GM12878 (cell line): ENCODE measurements at regions not wholly inside any gene's neighbourhood (a gene's known extent, or its start where the extent isn't known, plus 50 kb on each side); places are given as distances from the start of the nearest gene placed in this dataset.

Experiments
- EED ChIP-seq: sonication (generic); IDR thresholded peaks from 2 replicates; pipeline ENCODE4 v1.6.1; 2016; ENCODE audit warnings: antibody characterized with exemption, low read depth
- ESRRA ChIP-seq: IDR thresholded peaks from 2 replicates; pipeline ENCODE4 v1.6.1; 2012; ENCODE audit warnings: mild to moderate bottlenecking, low read length, improper control_type of control experiment
- EZH2 ChIP-seq: IDR thresholded peaks from 2 replicates; pipeline ENCODE4 v1.6.1; 2012; ENCODE audit warnings: low read depth, mild to moderate bottlenecking, control low read depth, inconsistent platforms, low read length, borderline replicate concordance; ENCODE audit not compliant: control insufficient read depth
- NFXL1 ChIP-seq: fragments of 450-650 bp; IDR thresholded peaks from 2 replicates; pipeline ENCODE4 v1.6.1; 2017; ENCODE audit warnings: antibody characterized with exemption, mild to moderate bottlenecking, borderline replicate concordance
- PAX5 ChIP-seq: IDR thresholded peaks from 2 replicates; pipeline ENCODE4 v1.6.1; 2011; ENCODE audit warnings: low read depth, low read length, borderline replicate concordance
- POLR2A ChIP-seq: IDR thresholded peaks from 2 replicates; pipeline ENCODE4 v1.6.1; 2011; ENCODE audit warnings: low read depth, mild to moderate bottlenecking, low read length
- POLR2AphosphoS5 ChIP-seq: IDR thresholded peaks from 2 replicates; pipeline ENCODE4 v1.6.1; 2011; ENCODE audit warnings: mild to moderate bottlenecking, low read length, inconsistent platforms
- RFX5 ChIP-seq: IDR thresholded peaks from 2 replicates; pipeline ENCODE4 v1.6.1; 2011; ENCODE audit warnings: low read depth, low read length, improper control_type of control experiment
- SMC3 ChIP-seq: IDR thresholded peaks from 2 replicates; pipeline ENCODE4 v1.6.1; 2011; ENCODE audit warnings: low read length, improper control_type of control experiment, borderline replicate concordance
- SP1 ChIP-seq: IDR thresholded peaks from one replicate; pipeline ENCODE4 v1.6.1; 2011; ENCODE audit warnings: low read depth, low read length
- YY1 ChIP-seq: IDR thresholded peaks from 2 replicates; pipeline ENCODE4 v1.6.1; 2011; ENCODE audit warnings: low read depth, mild to moderate bottlenecking, low read length
- TF ChIP-seq, protein P1 (sequence below): fragments of 450-650 bp; IDR thresholded peaks from 2 replicates; pipeline ENCODE4 v1.6.1; 2018; ENCODE audit warnings: borderline replicate concordance, mild to moderate bottlenecking; ENCODE audit not compliant: partially characterized antibody
- TF ChIP-seq, protein P2 (sequence below): fragments of 450-650 bp; IDR thresholded peaks from 2 replicates; pipeline ENCODE4 v1.6.1; 2018; ENCODE audit warnings: mild to moderate bottlenecking, low read depth, moderate library complexity; ENCODE audit not compliant: partially characterized antibody
- TF ChIP-seq, protein P3 (sequence below): fragments of 450-650 bp; IDR thresholded peaks from 2 replicates; pipeline ENCODE4 v1.6.1; 2017; ENCODE audit warnings: mild to moderate bottlenecking

DNA sequence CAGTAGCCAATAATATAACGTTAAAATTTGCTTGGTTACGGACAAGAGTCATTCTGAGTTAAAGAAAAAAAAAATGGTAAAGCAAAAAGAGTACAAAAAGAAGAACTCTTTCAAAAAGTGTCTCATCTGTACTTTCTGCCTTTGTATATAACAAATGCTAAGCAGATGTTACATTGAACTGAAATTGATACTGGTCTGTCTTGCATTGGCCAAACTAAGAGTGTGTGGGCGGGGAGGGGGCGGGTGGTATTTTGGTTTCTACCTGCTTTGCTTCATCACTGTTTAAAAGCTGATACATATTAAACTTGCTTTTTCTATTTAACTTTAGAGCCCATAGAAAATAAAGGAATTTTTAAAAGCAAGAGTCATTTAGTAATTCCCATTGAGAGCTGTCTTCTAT is 215.0 kb upstream of the THBS1 start:
- no peak for TF ChIP-seq EZH2
- TF ChIP-seq, protein P1, sequence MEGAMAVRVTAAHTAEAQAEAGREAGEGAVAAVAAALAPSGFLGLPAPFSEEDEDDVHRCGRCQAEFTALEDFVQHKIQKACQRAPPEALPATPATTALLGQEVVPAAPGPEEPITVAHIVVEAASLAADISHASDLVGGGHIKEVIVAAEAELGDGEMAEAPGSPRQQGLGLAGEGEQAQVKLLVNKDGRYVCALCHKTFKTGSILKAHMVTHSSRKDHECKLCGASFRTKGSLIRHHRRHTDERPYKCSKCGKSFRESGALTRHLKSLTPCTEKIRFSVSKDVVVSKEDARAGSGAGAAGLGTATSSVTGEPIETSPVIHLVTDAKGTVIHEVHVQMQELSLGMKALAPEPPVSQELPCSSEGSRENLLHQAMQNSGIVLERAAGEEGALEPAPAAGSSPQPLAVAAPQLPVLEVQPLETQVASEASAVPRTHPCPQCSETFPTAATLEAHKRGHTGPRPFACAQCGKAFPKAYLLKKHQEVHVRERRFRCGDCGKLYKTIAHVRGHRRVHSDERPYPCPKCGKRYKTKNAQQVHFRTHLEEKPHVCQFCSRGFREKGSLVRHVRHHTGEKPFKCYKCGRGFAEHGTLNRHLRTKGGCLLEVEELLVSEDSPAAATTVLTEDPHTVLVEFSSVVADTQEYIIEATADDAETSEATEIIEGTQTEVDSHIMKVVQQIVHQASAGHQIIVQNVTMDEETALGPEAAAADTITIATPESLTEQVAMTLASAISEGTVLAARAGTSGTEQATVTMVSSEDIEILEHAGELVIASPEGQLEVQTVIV = no peak
- TF ChIP-seq POLR2A = no peak
- no peak for TF ChIP-seq RFX5
- TF ChIP-seq YY1 = no peak
- no peak for TF ChIP-seq SMC3
- TF ChIP-seq, protein P2, sequence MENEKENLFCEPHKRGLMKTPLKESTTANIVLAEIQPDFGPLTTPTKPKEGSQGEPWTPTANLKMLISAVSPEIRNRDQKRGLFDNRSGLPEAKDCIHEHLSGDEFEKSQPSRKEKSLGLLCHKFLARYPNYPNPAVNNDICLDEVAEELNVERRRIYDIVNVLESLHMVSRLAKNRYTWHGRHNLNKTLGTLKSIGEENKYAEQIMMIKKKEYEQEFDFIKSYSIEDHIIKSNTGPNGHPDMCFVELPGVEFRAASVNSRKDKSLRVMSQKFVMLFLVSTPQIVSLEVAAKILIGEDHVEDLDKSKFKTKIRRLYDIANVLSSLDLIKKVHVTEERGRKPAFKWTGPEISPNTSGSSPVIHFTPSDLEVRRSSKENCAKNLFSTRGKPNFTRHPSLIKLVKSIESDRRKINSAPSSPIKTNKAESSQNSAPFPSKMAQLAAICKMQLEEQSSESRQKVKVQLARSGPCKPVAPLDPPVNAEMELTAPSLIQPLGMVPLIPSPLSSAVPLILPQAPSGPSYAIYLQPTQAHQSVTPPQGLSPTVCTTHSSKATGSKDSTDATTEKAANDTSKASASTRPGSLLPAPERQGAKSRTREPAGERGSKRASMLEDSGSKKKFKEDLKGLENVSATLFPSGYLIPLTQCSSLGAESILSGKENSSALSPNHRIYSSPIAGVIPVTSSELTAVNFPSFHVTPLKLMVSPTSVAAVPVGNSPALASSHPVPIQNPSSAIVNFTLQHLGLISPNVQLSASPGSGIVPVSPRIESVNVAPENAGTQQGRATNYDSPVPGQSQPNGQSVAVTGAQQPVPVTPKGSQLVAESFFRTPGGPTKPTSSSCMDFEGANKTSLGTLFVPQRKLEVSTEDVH = no peak
- TF ChIP-seq NFXL1 = no peak
- TF ChIP-seq POLR2AphosphoS5 = no peak
- TF ChIP-seq PAX5 = no peak
- TF ChIP-seq SP1 = no peak
- no peak for TF ChIP-seq EED
- no peak for TF ChIP-seq ESRRA
- TF ChIP-seq, protein P3, sequence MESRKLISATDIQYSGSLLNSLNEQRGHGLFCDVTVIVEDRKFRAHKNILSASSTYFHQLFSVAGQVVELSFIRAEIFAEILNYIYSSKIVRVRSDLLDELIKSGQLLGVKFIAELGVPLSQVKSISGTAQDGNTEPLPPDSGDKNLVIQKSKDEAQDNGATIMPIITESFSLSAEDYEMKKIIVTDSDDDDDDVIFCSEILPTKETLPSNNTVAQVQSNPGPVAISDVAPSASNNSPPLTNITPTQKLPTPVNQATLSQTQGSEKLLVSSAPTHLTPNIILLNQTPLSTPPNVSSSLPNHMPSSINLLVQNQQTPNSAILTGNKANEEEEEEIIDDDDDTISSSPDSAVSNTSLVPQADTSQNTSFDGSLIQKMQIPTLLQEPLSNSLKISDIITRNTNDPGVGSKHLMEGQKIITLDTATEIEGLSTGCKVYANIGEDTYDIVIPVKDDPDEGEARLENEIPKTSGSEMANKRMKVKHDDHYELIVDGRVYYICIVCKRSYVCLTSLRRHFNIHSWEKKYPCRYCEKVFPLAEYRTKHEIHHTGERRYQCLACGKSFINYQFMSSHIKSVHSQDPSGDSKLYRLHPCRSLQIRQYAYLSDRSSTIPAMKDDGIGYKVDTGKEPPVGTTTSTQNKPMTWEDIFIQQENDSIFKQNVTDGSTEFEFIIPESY = no peak
